ENCODE measurements at regions not wholly inside any gene's neighbourhood (a gene's known extent, or its start where the extent isn't known, plus 50 kb on each side); places are given as distances from the start of the nearest gene placed in this dataset.

DNA sequence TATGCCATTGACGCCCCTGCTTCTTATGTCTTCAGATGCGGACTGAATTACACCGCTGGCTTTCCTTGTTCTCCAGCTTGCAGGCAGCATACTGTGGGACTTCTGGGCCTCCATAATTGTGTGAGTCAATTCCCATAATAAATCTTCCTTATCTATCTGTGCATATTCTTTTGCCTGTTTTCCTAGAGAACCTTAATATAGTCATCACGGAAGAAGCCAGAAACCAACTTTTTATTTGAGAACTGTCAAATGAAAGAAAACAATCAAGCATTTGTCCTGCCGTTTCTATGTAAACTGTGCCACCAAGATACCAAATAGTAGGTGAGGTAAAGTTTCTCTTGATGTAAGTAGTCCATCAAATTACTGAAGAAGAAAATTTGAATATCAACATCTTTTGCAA, 51.8 kb upstream of the B3GALNT1 start:
- ChIA-PET POLR2A (no interaction called here), CTCF (no interaction called here)
- H3K36me3 ChIP-seq (ENCODE audit: control insufficient read depth in 4 of 4, insufficient read depth in 4 of 4, low read length in 3 of 4): no peaks in the 10 kb centered on the region
- 90% methylated on average over 4 of the region's 5 CpGs for WGBS (ENCODE audit: insufficient coverage)
- no peak overlapping the region for H3K27ac ChIP-seq (ENCODE audit: insufficient read depth in 1 of 2, low read depth in 1 of 2, low read length in 2 of 2, poor library complexity in 1 of 2, severe bottlenecking in 2 of 2)
- peaks cover 0 to 3% (median 0%) of the 10 kb centered on the region in 5 experiments for H3K9me3 ChIP-seq (ENCODE audit: control extremely low read depth in 1 of 5, control insufficient read depth in 4 of 5, insufficient read depth in 2 of 5, low read depth in 1 of 5, low read length in 4 of 5)
- no peaks in the 10 kb centered on the region for H3K4me1 ChIP-seq (ENCODE audit: control extremely low read depth in 1 of 4, control insufficient read depth in 4 of 4, insufficient read depth in 4 of 4, low read length in 3 of 4)
- no peaks in the 10 kb centered on the region for H3K27me3 ChIP-seq (replicated peaks in 2 of 5; ENCODE audit: control insufficient read depth in 4 of 5, insufficient read depth in 5 of 5, low read length in 4 of 5)
- H3K4me3 ChIP-seq (ENCODE audit: control insufficient read depth in 1 of 7, extremely low read depth in 1 of 7, insufficient read depth in 4 of 7, low read depth in 2 of 7, low read length in 6 of 7): no peak overlapping the region
- no peak for DNase-seq

DNA sequence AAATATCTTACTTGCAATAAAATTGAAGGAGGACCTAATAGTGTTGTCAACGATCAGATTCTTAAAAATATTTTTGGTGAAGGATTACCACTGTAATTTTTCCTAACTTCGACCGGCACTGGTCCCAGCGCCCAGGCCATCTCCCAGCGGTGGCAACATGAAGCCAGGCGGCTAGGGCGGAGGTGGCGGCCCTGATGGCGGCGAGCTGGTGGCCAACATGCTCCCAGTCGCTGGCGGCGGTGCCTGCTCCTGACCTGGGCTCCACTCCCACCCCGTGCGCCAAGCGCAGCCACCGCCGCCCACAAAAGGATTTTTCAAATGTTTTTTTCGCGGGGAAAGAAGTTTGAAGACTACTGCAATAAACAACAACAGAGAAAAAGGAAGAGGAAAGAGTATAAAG, 56.5 kb upstream of the B3GALNT1 start:
- WGBS (ENCODE audit: insufficient coverage): 96% methylated on average over 11 of the region's 20 CpGs
- H3K4me3 ChIP-seq (ENCODE audit: control insufficient read depth in 1 of 7, extremely low read depth in 1 of 7, insufficient read depth in 4 of 7, low read depth in 2 of 7, low read length in 6 of 7): no peak overlapping the region
- CTCF ChIA-PET: no interaction called here
- POLR2A ChIA-PET: no interaction called here
- H3K4me1 ChIP-seq (ENCODE audit: control extremely low read depth in 1 of 4, control insufficient read depth in 4 of 4, insufficient read depth in 4 of 4, low read length in 3 of 4): no peaks in the 10 kb centered on the region
- H3K9me3 ChIP-seq (ENCODE audit: control extremely low read depth in 1 of 5, control insufficient read depth in 4 of 5, insufficient read depth in 2 of 5, low read depth in 1 of 5, low read length in 4 of 5): peaks cover 0 to 14% (median 6%) of the 10 kb centered on the region in 5 experiments
- H3K27me3 ChIP-seq (replicated peaks in 2 of 5; ENCODE audit: control insufficient read depth in 4 of 5, insufficient read depth in 5 of 5, low read length in 4 of 5): no peaks in the 10 kb centered on the region
- no peaks in the 10 kb centered on the region for H3K36me3 ChIP-seq (ENCODE audit: control insufficient read depth in 4 of 4, insufficient read depth in 4 of 4, low read length in 3 of 4)
- no peak for DNase-seq
- H3K27ac ChIP-seq (ENCODE audit: insufficient read depth in 1 of 2, low read depth in 1 of 2, low read length in 2 of 2, poor library complexity in 1 of 2, severe bottlenecking in 2 of 2): no peak overlapping the region

DNA sequence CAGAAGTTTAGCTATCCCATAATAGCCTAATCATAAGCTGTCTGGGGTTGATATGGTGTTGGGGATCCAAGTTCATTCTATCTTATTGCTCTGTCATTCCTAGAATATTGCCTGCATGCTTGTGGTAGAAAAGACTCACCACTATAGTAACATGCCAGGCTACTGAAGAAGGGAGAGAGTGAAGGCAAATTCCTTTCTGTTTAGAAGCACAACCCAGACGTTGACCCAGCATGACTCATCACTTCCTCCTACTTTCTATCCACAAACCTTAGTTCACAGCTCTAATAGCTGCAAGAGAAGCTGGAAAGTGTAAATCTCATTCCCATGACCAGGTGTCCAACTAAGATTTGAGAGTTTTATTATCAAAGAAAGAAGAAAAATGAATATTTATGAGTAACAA, 57.8 kb upstream of the NMD3 start:
- ChIA-PET CTCF (no interaction called here), POLR2A (no interaction called here)
- Histone ChIP-seq H3K9me3 (ENCODE audit: control extremely low read depth in 1 of 5, control insufficient read depth in 4 of 5, insufficient read depth in 2 of 5, low read depth in 1 of 5, low read length in 4 of 5) (peaks cover 0 to 14% (median 6%) of the 10 kb centered on the region in 5 experiments), H3K4me3 (ENCODE audit: control insufficient read depth in 1 of 7, extremely low read depth in 1 of 7, insufficient read depth in 4 of 7, low read depth in 2 of 7, low read length in 6 of 7) (no peak overlapping the region), H3K4me1 (ENCODE audit: control extremely low read depth in 1 of 4, control insufficient read depth in 4 of 4, insufficient read depth in 4 of 4, low read length in 3 of 4) (no peaks in the 10 kb centered on the region), H3K27me3 (replicated peaks in 2 of 5; ENCODE audit: control insufficient read depth in 4 of 5, insufficient read depth in 5 of 5, low read length in 4 of 5) (no peaks in the 10 kb centered on the region), H3K27ac (ENCODE audit: insufficient read depth in 1 of 2, low read depth in 1 of 2, low read length in 2 of 2, poor library complexity in 1 of 2, severe bottlenecking in 2 of 2) (no peak overlapping the region), H3K36me3 (ENCODE audit: control insufficient read depth in 4 of 4, insufficient read depth in 4 of 4, low read length in 3 of 4) (no peaks in the 10 kb centered on the region)
- WGBS (ENCODE audit: insufficient coverage): no CpG with 5 or more reads among the region's 1 CpG
- DNase-seq: peak; percentile 7 to 64 (median 60)

DNA sequence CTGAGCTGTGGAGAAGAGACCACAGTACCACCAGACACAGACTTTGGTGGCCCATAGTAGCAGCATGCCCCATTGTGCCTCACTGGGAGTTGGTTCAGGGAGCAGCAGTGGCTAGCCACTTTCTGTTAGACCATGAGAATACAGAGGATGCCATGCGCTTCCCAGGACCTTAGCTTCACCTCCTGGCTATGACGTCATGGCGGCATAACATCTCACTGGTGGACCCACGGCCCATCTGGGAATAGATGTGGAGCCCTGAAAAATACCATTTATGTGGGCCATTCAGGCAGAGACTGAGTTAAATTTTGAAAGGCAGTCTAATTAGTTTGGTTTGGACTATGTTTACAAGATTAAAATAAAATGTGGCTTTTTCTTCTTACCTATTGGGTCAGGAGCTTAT, 55.1 kb upstream of the NMD3 start:
- no peak overlapping the region for H3K4me3 ChIP-seq (ENCODE audit: control insufficient read depth in 1 of 7, extremely low read depth in 1 of 7, insufficient read depth in 4 of 7, low read depth in 2 of 7, low read length in 6 of 7)
- POLR2A ChIA-PET: no interaction called here
- no peak overlapping the region for H3K27ac ChIP-seq (ENCODE audit: insufficient read depth in 1 of 2, low read depth in 1 of 2, low read length in 2 of 2, poor library complexity in 1 of 2, severe bottlenecking in 2 of 2)
- no peaks in the 10 kb centered on the region for H3K4me1 ChIP-seq (ENCODE audit: control extremely low read depth in 1 of 4, control insufficient read depth in 4 of 4, insufficient read depth in 4 of 4, low read length in 3 of 4)
- peaks cover 0 to 14% (median 6%) of the 10 kb centered on the region in 5 experiments for H3K9me3 ChIP-seq (ENCODE audit: control extremely low read depth in 1 of 5, control insufficient read depth in 4 of 5, insufficient read depth in 2 of 5, low read depth in 1 of 5, low read length in 4 of 5)
- CTCF ChIA-PET: no interaction called here
- H3K36me3 ChIP-seq (ENCODE audit: control insufficient read depth in 4 of 4, insufficient read depth in 4 of 4, low read length in 3 of 4): no peaks in the 10 kb centered on the region
- DNase-seq: no peak
- H3K27me3 ChIP-seq (replicated peaks in 2 of 5; ENCODE audit: control insufficient read depth in 4 of 5, insufficient read depth in 5 of 5, low read length in 4 of 5): no peaks in the 10 kb centered on the region
- 95% methylated on average over 4 of the region's 4 CpGs for WGBS (ENCODE audit: insufficient coverage)

DNA sequence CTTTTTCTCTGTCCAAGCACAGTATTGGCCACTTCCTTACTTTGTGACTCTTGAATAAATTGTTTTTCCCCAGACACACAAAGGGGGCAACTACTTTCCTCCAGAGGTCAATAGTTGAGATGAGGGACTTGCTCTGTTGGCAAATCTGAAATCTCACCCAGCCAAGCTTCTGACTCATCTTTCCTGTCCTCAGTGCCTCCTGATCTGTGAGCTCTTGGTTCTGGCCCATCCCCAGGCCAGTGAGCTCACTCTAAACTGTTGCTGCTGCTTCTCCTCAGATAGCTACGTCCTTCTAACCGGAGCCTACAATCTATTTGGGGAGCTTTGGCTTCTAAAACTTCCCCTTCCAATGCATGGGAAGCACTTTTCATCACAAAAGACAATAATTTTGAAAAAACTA, 50.0 kb upstream of the NMD3 start:
- WGBS (ENCODE audit: insufficient coverage): no CpG with 5 or more reads among the region's 2 CpGs
- CTCF ChIA-PET: no interaction called here
- no peak overlapping the region for H3K4me3 ChIP-seq (ENCODE audit: control insufficient read depth in 1 of 7, extremely low read depth in 1 of 7, insufficient read depth in 4 of 7, low read depth in 2 of 7, low read length in 6 of 7)

More for the DNA sequence above, 50.0 kb upstream of the NMD3 start:
- Histone ChIP-seq H3K36me3 (ENCODE audit: control insufficient read depth in 4 of 4, insufficient read depth in 4 of 4, low read length in 3 of 4) (no peaks in the 10 kb centered on the region), H3K4me1 (ENCODE audit: control extremely low read depth in 1 of 4, control insufficient read depth in 4 of 4, insufficient read depth in 4 of 4, low read length in 3 of 4) (no peaks in the 10 kb centered on the region), H3K27ac (ENCODE audit: insufficient read depth in 1 of 2, low read depth in 1 of 2, low read length in 2 of 2, poor library complexity in 1 of 2, severe bottlenecking in 2 of 2) (no peak overlapping the region), H3K9me3 (ENCODE audit: control extremely low read depth in 1 of 5, control insufficient read depth in 4 of 5, insufficient read depth in 2 of 5, low read depth in 1 of 5, low read length in 4 of 5) (peaks cover 0 to 11% (median 2%) of the 10 kb centered on the region in 5 experiments), H3K27me3 (replicated peaks in 2 of 5; ENCODE audit: control insufficient read depth in 4 of 5, insufficient read depth in 5 of 5, low read length in 4 of 5) (no peaks in the 10 kb centered on the region)
- DNase-seq: peak in 2 of 3 donors; percentile 2 to 12
- POLR2A ChIA-PET: no interaction called here
